ENCODE measurements at regions not wholly inside any gene's neighbourhood (a gene's known extent, or its start where the extent isn't known, plus 50 kb on each side); places are given as distances from the start of the nearest gene placed in this dataset.

DNA sequence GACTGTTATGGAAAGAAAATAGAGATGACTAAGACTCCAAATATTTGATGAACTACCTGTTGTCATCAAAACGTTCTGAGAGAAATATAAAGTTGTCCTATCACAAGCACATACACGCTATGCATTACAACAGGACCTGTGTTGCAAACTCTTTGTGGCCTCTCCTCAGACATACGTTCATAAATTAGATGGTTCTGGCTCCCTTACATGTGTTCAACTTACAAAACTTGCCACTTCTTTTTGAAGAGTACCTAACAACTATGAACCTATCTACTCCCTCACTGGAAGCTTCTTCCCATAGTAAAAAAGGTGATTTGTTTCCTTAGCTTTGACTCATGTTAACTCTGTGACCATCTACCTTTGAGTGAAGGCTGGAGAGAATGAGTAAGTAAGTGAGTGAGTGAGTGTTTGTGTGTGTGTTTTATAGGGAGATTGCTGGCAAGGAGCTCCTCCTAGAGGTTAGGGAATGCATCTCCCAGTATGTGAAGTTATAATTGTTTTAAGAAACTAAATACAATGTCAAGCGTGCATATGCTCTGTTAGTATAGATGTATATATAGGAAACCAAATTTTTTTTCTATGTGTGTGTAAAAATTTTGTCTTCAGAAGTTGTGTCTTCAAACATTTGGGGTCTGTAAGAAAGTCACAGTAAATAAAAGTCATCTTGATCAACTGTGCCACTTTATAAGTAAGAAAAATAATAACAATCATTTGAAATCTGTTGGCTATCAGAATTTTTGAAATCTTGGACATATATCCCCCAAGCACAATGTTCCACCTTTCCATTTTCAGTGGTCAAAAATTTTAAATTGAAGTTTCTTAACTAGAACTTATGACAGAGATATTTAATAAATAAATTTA is 1211.1 kb upstream of the GJE1 start:
- TF ChIP-seq, protein P1, sequence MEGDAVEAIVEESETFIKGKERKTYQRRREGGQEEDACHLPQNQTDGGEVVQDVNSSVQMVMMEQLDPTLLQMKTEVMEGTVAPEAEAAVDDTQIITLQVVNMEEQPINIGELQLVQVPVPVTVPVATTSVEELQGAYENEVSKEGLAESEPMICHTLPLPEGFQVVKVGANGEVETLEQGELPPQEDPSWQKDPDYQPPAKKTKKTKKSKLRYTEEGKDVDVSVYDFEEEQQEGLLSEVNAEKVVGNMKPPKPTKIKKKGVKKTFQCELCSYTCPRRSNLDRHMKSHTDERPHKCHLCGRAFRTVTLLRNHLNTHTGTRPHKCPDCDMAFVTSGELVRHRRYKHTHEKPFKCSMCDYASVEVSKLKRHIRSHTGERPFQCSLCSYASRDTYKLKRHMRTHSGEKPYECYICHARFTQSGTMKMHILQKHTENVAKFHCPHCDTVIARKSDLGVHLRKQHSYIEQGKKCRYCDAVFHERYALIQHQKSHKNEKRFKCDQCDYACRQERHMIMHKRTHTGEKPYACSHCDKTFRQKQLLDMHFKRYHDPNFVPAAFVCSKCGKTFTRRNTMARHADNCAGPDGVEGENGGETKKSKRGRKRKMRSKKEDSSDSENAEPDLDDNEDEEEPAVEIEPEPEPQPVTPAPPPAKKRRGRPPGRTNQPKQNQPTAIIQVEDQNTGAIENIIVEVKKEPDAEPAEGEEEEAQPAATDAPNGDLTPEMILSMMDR (IDR thresholded peaks at IDR 0.05; ENCODE audit: insufficient read depth, low read length, poor library complexity, severe bottlenecking), result peak; percentile 69
- no peak for TF ChIP-seq EZH2phosphoT487 (conservative IDR thresholded peaks at IDR 0.05; ENCODE audit: low read length)

DNA sequence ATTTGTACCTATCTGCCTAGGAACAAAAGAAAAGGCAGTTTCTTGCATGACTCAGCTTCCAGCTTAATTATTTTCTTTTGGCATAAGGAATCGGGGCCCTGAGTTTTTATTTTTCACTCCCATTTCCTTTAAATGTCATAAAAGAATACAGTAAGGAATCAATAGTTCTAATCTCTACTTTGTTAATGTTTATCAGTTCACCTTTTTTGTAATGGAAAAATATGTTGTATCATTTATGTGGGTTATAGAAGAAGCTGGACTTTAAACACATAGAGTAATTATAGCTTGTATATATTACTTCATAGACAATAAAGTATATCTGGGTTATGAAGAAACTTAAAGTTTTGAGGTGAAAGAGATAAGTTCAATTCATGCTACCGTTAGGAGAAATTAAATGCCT is 1214.8 kb upstream of the GJE1 start:
- H3K9ac ChIP-seq (ENCODE audit: low read length), result no peak overlapping the region
- no peaks in the 10 kb centered on the region for H3K79me2 ChIP-seq (ENCODE audit: insufficient read depth, low read length)
- H3K27me3 ChIP-seq (ENCODE audit: low read length), result no peaks in the 10 kb centered on the region
- no peaks in the 10 kb centered on the region for H4K20me1 ChIP-seq (ENCODE audit: low read depth, low read length)
- no peak overlapping the region for H3K27ac ChIP-seq (ENCODE audit: low read depth, low read length)
- H3F3A ChIP-seq (ENCODE audit: insufficient read depth), result no peaks in the 10 kb centered on the region
- no peaks in the 10 kb centered on the region for H3K9me3 ChIP-seq (ENCODE audit: insufficient read depth, low read length)
- no peak overlapping the region for H3K4me3 ChIP-seq (ENCODE audit: insufficient read depth, low read length, poor library complexity, severe bottlenecking)
- no peaks in the 10 kb centered on the region for H3K36me3 ChIP-seq (ENCODE audit: low read length)
- H3K4me2 ChIP-seq (ENCODE audit: low read depth, low read length, poor library complexity, severe bottlenecking), result no peak overlapping the region
- TF ChIP-seq, protein P1 (IDR thresholded peaks at IDR 0.05; ENCODE audit: insufficient read depth, low read length, poor library complexity, severe bottlenecking), result no peak
- TF ChIP-seq EZH2phosphoT487 (conservative IDR thresholded peaks at IDR 0.05; ENCODE audit: low read length), result no peak
- H3K9me2 ChIP-seq (replicated peaks; ENCODE audit: insufficient read depth, low read length), result no peaks in the 10 kb centered on the region
- no peak overlapping the region for H2AFZ ChIP-seq (ENCODE audit: low read depth, low read length, severe bottlenecking)

More for the DNA sequence above, 1211.1 kb upstream of the GJE1 start:
- H2AFZ ChIP-seq (ENCODE audit: low read depth, low read length, severe bottlenecking), result peak overlapping the region; percentile 71
- H3K4me3 ChIP-seq (ENCODE audit: insufficient read depth, low read length, poor library complexity, severe bottlenecking), result no peak overlapping the region
- no peaks in the 10 kb centered on the region for H4K20me1 ChIP-seq (ENCODE audit: low read depth, low read length)
- no peak overlapping the region for H3K27ac ChIP-seq (ENCODE audit: low read depth, low read length)
- no peaks in the 10 kb centered on the region for H3K79me2 ChIP-seq (ENCODE audit: insufficient read depth, low read length)
- no peaks in the 10 kb centered on the region for H3K9me2 ChIP-seq (replicated peaks; ENCODE audit: insufficient read depth, low read length)
- no peaks in the 10 kb centered on the region for H3K27me3 ChIP-seq (ENCODE audit: low read length)
- no peaks in the 10 kb centered on the region for H3K9me3 ChIP-seq (ENCODE audit: insufficient read depth, low read length)
- H3K9ac ChIP-seq (ENCODE audit: low read length), result no peak overlapping the region
- no peaks in the 10 kb centered on the region for H3F3A ChIP-seq (ENCODE audit: insufficient read depth)
- H3K4me2 ChIP-seq (ENCODE audit: low read depth, low read length, poor library complexity, severe bottlenecking), result no peak overlapping the region
- H3K36me3 ChIP-seq (ENCODE audit: low read length), result no peaks in the 10 kb centered on the region

DNA sequence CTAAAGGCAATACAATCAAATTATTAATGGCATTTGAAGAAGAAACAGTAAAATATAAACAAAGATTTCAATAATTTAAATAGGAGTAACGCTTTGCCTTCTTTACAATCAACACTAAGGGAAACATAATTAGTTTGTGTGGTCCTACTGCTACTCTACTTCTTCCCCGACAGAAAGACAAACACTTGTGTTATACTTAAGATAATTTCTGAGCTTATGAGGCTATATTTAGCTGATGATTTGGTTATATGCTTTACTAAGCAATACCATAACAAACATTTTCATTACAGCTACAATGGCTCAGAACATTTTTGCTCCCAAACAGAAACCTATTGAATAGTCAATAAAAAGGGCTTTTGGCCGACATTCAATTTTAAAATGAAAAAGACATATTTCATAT is 1217.2 kb upstream of the GJE1 start:
- Histone ChIP-seq H3K27me3 (ENCODE audit: low read length) (no peaks in the 10 kb centered on the region), H2AFZ (ENCODE audit: low read depth, low read length, severe bottlenecking) (no peak overlapping the region), H3K79me2 (ENCODE audit: insufficient read depth, low read length) (no peaks in the 10 kb centered on the region), H3K36me3 (ENCODE audit: low read length) (no peaks in the 10 kb centered on the region), H3K9me2 (replicated peaks; ENCODE audit: insufficient read depth, low read length) (no peaks in the 10 kb centered on the region), H3F3A (ENCODE audit: insufficient read depth) (no peaks in the 10 kb centered on the region), H3K9me3 (ENCODE audit: insufficient read depth, low read length) (no peaks in the 10 kb centered on the region), H3K27ac (ENCODE audit: low read depth, low read length) (no peak overlapping the region), H3K9ac (ENCODE audit: low read length) (no peak overlapping the region), H3K4me2 (ENCODE audit: low read depth, low read length, poor library complexity, severe bottlenecking) (no peak overlapping the region), H4K20me1 (ENCODE audit: low read depth, low read length) (no peaks in the 10 kb centered on the region), H3K4me3 (ENCODE audit: insufficient read depth, low read length, poor library complexity, severe bottlenecking) (no peak overlapping the region)
- TF ChIP-seq, protein P1 (IDR thresholded peaks at IDR 0.05; ENCODE audit: insufficient read depth, low read length, poor library complexity, severe bottlenecking), result no peak
- no peak for TF ChIP-seq EZH2phosphoT487 (conservative IDR thresholded peaks at IDR 0.05; ENCODE audit: low read length)
